ENCODE measurements at regions not wholly inside any gene's neighbourhood (a gene's known extent, or its start where the extent isn't known, plus 50 kb on each side); places are given as distances from the start of the nearest gene placed in this dataset.

DNA sequence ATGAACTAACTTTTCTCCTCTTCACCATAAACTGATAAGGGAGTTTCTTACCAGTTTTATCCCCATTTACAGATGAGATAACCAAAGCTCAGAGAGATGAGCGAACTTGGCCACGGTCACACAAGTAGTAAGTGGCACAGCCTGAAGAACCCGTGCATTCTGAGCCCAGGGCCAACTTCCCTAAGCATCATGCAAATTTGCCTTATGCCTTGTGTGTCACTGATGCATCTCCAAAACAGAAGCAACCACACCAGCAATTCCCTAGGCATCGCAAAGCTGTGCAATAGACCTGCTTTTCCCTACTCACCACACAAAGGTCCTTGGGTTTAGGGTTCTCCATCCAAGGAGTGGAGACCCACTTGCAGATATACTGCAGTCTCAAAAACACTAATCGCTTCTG lies 304.5 kb upstream of the KAZN start:
- TF ChIP-seq CTCF (IDR thresholded peaks at IDR 0.05) (no peak), EZH2 (IDR thresholded peaks at IDR 0.05; ENCODE audit: borderline replicate concordance, insufficient read depth, low read depth, low read length, poor library complexity, severe bottlenecking) (no peak)

Measured in B cell (primary cell).